ENCODE measurements at regions not wholly inside any gene's neighbourhood (a gene's known extent, or its start where the extent isn't known, plus 50 kb on each side); places are given as distances from the start of the nearest gene placed in this dataset.

- TF ChIP-seq POLR2A (IDR thresholded peaks at IDR 0.05) (no peak), CTCF (IDR thresholded peaks at IDR 0.05) (no peak)
- intact Hi-C loops (cut with DNase I), result no loop called here
- WGBS, 2 donors, result 80 to 86% methylated on average over 4 of the region's 4 CpGs
- no peaks in the 10 kb centered on the region for H3K9me3 ChIP-seq
- no peak overlapping the region for H3K4me3 ChIP-seq (replicated peaks in 1 of 3)
- DNase-seq, result no peak
- H3K36me3 ChIP-seq, result no peaks in the 10 kb centered on the region
- H3K27me3 ChIP-seq, result no peaks in the 10 kb centered on the region
- no peak overlapping the region for H3K27ac ChIP-seq
- no peaks in the 10 kb centered on the region for H3K4me1 ChIP-seq
Measured at GRCh38 chr2:226198956-226199355, 600.7 kb downstream of the IRS1 start.

- Histone ChIP-seq H3K27ac (no peak overlapping the region), H3K9me3 (no peaks in the 10 kb centered on the region), H3K4me1 (peaks cover 0 to under 1% of the 10 kb centered on the region in 2 donors), H3K4me3 (replicated peaks in 1 of 3) (no peak overlapping the region), H3K36me3 (no peaks in the 10 kb centered on the region), H3K27me3 (no peaks in the 10 kb centered on the region)
- WGBS, 2 donors, result 82 to 87% methylated on average over 5 of the region's 5 CpGs
- no peak for DNase-seq
- intact Hi-C loops (cut with DNase I), result no loop called here
- no peak for TF ChIP-seq CTCF (IDR thresholded peaks at IDR 0.05)
Measured at GRCh38 chr2:226190479-226191252, 609.0 kb downstream of the IRS1 start.

- no peaks in the 10 kb centered on the region for H3K9me3 ChIP-seq
- no peak for TF ChIP-seq CTCF (IDR thresholded peaks at IDR 0.05)
- no peak for TF ChIP-seq POLR2A (IDR thresholded peaks at IDR 0.05)
- intact Hi-C loops (cut with DNase I), result no loop called here
- no peak for DNase-seq
- WGBS, 2 donors, result 87% methylated on average over 5 of the region's 5 CpGs
- no peaks in the 10 kb centered on the region for H3K27me3 ChIP-seq
- no peak overlapping the region for H3K27ac ChIP-seq
- no peaks in the 10 kb centered on the region for H3K36me3 ChIP-seq
- H3K4me1 ChIP-seq, result peaks cover 0 to 7% of the 10 kb centered on the region in 2 donors
- H3K4me3 ChIP-seq (replicated peaks in 1 of 3), result no peak overlapping the region
Measured at GRCh38 chr2:226189061-226189460, 610.6 kb downstream of the IRS1 start.

- DNase-seq, result no peak
- intact Hi-C loops (cut with DNase I), result no loop called here
- H3K36me3 ChIP-seq, result no peaks in the 10 kb centered on the region
- no peak overlapping the region for H3K27ac ChIP-seq
- no peak overlapping the region for H3K4me3 ChIP-seq (replicated peaks in 1 of 3)
- TF ChIP-seq POLR2A (IDR thresholded peaks at IDR 0.05), result no peak
- TF ChIP-seq CTCF (IDR thresholded peaks at IDR 0.05), result no peak
- H3K4me1 ChIP-seq, result peaks cover 0 to 7% of the 10 kb centered on the region in 2 donors
- WGBS, 2 donors, result 36 to 43% methylated on average over 2 of the region's 2 CpGs
- no peaks in the 10 kb centered on the region for H3K27me3 ChIP-seq
- no peaks in the 10 kb centered on the region for H3K9me3 ChIP-seq
Measured at GRCh38 chr2:226187616-226188015, 612.0 kb downstream of the IRS1 start.

GRCh38 chr2:226187156-226187555, 612.5 kb downstream of the IRS1 start:
- H3K4me3 ChIP-seq (replicated peaks in 1 of 3), result no peak overlapping the region
- WGBS, 2 donors, result 80 to 83% methylated on average over 2 of the region's 2 CpGs
- TF ChIP-seq POLR2A (IDR thresholded peaks at IDR 0.05) (no peak), CTCF (IDR thresholded peaks at IDR 0.05) (no peak)
- DNase-seq, result no peak
- H3K27ac ChIP-seq, result no peak overlapping the region
- peaks cover 0 to 7% of the 10 kb centered on the region in 2 donors for H3K4me1 ChIP-seq
- no peaks in the 10 kb centered on the region for H3K36me3 ChIP-seq
- H3K27me3 ChIP-seq, result no peaks in the 10 kb centered on the region
- no peaks in the 10 kb centered on the region for H3K9me3 ChIP-seq
- intact Hi-C loops (cut with DNase I), result no loop called here
